ENCODE measurements at regions not wholly inside any gene's neighbourhood (a gene's known extent, or its start where the extent isn't known, plus 50 kb on each side); places are given as distances from the start of the nearest gene placed in this dataset.

- H3K4me2 ChIP-seq (ENCODE audit: low read depth, low read length) = no peak overlapping the region
- dilution Hi-C loops (cut with HindIII; ENCODE audit: low sequenced_read_pairs, unreplicated experiment) = no loop called here
- no peaks in the 10 kb centered on the region for H3K79me1 ChIP-seq (ENCODE audit: low read depth in 1 of 2, low read length in 2 of 2)
- H3K27me3 ChIP-seq (ENCODE audit: control insufficient read depth, insufficient read depth, low read length) = no peaks in the 10 kb centered on the region
- H2BK20ac ChIP-seq (ENCODE audit: low read depth, low read length) = no peak overlapping the region
- in situ Hi-C loops (cut with MboI; ENCODE audit: low sequenced_read_pairs) = no loop called here
- no peak overlapping the region for H3K14ac ChIP-seq (replicated peaks; ENCODE audit: low read depth, low read length)
- H3K9me3 ChIP-seq (ENCODE audit: control insufficient read depth, insufficient read depth, low read length) = no peaks in the 10 kb centered on the region
- CTCF ChIA-PET = no interaction called here
- no peak overlapping the region for H2AFZ ChIP-seq (replicated peaks; ENCODE audit: low read length, poor library complexity)
- H3K4ac ChIP-seq (ENCODE audit: low read depth, low read length) = no peak overlapping the region
- H2BK5ac ChIP-seq (ENCODE audit: low read depth, low read length, poor library complexity, severe bottlenecking) = no peak overlapping the region
- H4K8ac ChIP-seq (ENCODE audit: low read depth in 2 of 2, low read length in 2 of 2) = no peak overlapping the region
- DNase-seq (no peak), ATAC-seq (ENCODE audit: low read depth) (no peak)
- WGBS, 2 experiments (ENCODE audit: extremely low coverage in 2 of 2, insufficient read length in 1 of 2) = no CpG with 5 or more reads among the region's 4 CpGs
- no peak overlapping the region for H3K4me3 ChIP-seq (ENCODE audit: insufficient read depth, low read depth, low read length)
- intact Hi-C loops (cut with micrococcal nuclease) = no loop called here
- H3K9me1 ChIP-seq (ENCODE audit: insufficient read depth, low read length) = no peaks in the 10 kb centered on the region
- H2BK120ac ChIP-seq (ENCODE audit: low read depth, low read length) = no peak overlapping the region
- TF ChIP-seq RAD21 (IDR thresholded peaks at IDR 0.05; ENCODE audit: low read length) (no peak), POLR2A (IDR thresholded peaks at IDR 0.05; ENCODE audit: low read depth, low read length) (no peak), MAZ (IDR thresholded peaks at IDR 0.05; ENCODE audit: borderline replicate concordance, low read depth, low read length) (no peak), ELK1 (IDR thresholded peaks at IDR 0.05; ENCODE audit: borderline replicate concordance, low read depth, low read length) (no peak), RFX5 (IDR thresholded peaks at IDR 0.05; ENCODE audit: low read depth, low read length) (no peak), SMC3 (IDR thresholded peaks at IDR 0.05; ENCODE audit: low read depth, low read length) (no peak), MAFK (IDR thresholded peaks at IDR 0.05; ENCODE audit: low read depth, low read length) (no peak), NFE2L2 (IDR thresholded peaks at IDR 0.05; ENCODE audit: low read depth, low read length) (no peak), BHLHE40 (IDR thresholded peaks at IDR 0.05; ENCODE audit: low read depth, low read length) (no peak), CTCF (conservative IDR thresholded peaks at IDR 0.05; ENCODE audit: low read depth, low read length) (no peak), RCOR1 (IDR thresholded peaks at IDR 0.05; ENCODE audit: insufficient replicate concordance, low read length) (no peak), CHD1 (IDR thresholded peaks at IDR 0.05; ENCODE audit: low read depth, low read length) (no peak), USF2 (IDR thresholded peaks at IDR 0.05; ENCODE audit: low read depth, low read length) (no peak), MXI1 (IDR thresholded peaks at IDR 0.05; ENCODE audit: borderline replicate concordance, low read depth, low read length) (no peak), CEBPB (IDR thresholded peaks at IDR 0.05; ENCODE audit: low read depth, low read length) (no peak), FOS (IDR thresholded peaks at IDR 0.05; ENCODE audit: low read depth, low read length) (no peak)
- H2BK15ac ChIP-seq (ENCODE audit: low read depth, low read length) = no peak overlapping the region
- H3K36me3 ChIP-seq (ENCODE audit: control insufficient read depth, insufficient read depth, low read length) = no peaks in the 10 kb centered on the region
- H3K23ac ChIP-seq (ENCODE audit: low read depth, low read length) = no peak overlapping the region
- POLR2A ChIA-PET (ENCODE audit: unreplicated experiment) = no interaction called here
- no peak overlapping the region for H3K9ac ChIP-seq (ENCODE audit: low read depth, low read length)
- no TSS peak for BruUV-seq (replicated peaks)
- H2AK9ac ChIP-seq (replicated peaks; ENCODE audit: low read depth, low read length, poor library complexity) = no peak overlapping the region
- H3K18ac ChIP-seq (ENCODE audit: low read depth, low read length) = no peak overlapping the region
- no peaks in the 10 kb centered on the region for H4K20me1 ChIP-seq (ENCODE audit: insufficient read depth, low read length)
- no peak overlapping the region for H3K56ac ChIP-seq (ENCODE audit: extremely low read depth, insufficient read depth, low read length)
- H2AK5ac ChIP-seq (ENCODE audit: low read depth, low read length) = no peak overlapping the region
- H3K27ac ChIP-seq (ENCODE audit: insufficient read depth, low read length) = no peak overlapping the region
- no peak overlapping the region for H4K91ac ChIP-seq (ENCODE audit: insufficient read depth, low read depth, low read length)
- H4K5ac ChIP-seq (ENCODE audit: low read depth, low read length) = no peak overlapping the region
- no peaks in the 10 kb centered on the region for H3K4me1 ChIP-seq (ENCODE audit: control insufficient read depth, insufficient read depth, low read length)
Measured at GRCh38 chr4:23224684-23225420, 532.1 kb downstream of the GBA3 start.
